Astrocyte of the spinal cord (primary cell): ENCODE measurements at regions not wholly inside any gene's neighbourhood (a gene's known extent, or its start where the extent isn't known, plus 50 kb on each side); places are given as distances from the start of the nearest gene placed in this dataset.

Source experiments
- DNase-seq: peaks from one replicate; pipeline ENCODE4 v3.0.0; 2011; ENCODE audit warnings: low read depth, low spot score
- H3K4me3 ChIP-seq: 2 replicates; pipeline ENCODE4 v1.5.1; 2011; ENCODE audit warnings: low read depth, mild to moderate bottlenecking, low read length, moderate library complexity
- CTCF ChIP-seq: IDR thresholded peaks from 2 replicates; pipeline ENCODE4 v1.5.1; 2012; ENCODE audit warnings: low read depth, mild to moderate bottlenecking, low read length, inconsistent platforms
- in situ Hi-C: cut with HindIII; loops from 2 replicates; pipeline ENCODE4 v1.10.0; 2017; ENCODE audit warnings: low sequenced_read_pairs

DNA sequence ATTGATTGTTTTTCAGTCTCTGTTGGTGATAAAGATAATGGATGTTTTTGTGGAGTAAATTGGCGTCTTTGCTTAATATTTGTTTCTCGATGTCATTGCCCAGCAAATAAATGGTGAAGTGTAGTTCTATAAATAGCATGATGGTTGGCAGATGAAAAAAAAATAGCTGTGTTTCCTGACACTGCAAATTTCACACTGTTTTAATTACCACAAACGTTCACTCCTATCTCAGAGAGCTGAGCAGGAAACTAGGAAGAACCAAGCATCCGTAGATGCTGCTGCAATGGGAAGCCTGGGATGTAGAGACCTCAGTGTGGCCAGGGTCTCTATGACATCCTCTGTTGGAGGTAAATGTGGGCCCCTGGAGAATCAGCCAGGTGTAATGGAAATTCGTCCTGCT is 183.2 kb downstream of the CYRIA start:
- in situ Hi-C loops = no loop called here
- TF ChIP-seq CTCF = no peak
- DNase-seq = no peak
- H3K4me3 ChIP-seq = no peak overlapping the region

DNA sequence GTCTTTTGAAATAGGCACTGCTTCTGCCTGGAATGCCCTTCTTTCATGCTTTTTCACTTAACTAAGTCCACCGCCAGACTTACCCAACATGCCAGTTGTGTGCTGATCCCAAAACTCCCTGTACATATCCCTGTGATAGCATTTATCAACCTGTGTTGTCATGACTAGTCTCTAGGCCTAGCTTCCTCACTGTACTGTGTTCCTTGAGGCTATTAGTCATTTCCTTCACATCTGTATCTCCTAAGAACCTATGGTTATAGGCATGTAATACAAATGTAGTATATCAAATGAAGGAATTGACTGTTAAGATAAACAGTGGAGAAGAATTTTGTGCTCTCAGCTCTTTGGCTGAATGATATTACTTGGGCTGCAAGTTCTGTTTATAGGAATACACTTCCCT is 184.3 kb downstream of the CYRIA start:
- H3K4me3 ChIP-seq = no peak overlapping the region
- TF ChIP-seq CTCF = no peak
- DNase-seq = no peak
- in situ Hi-C loops = no loop called here

GRCh38 chr2:16479721-16480120 is 185.9 kb downstream of the CYRIA start:
- no peak for TF ChIP-seq CTCF
- no peak overlapping the region for H3K4me3 ChIP-seq
- in situ Hi-C loops = no loop called here
- DNase-seq = no peak

- no peak for TF ChIP-seq CTCF
- H3K4me3 ChIP-seq = no peak overlapping the region
- no peak for DNase-seq
- in situ Hi-C loops = no loop called here
These were observed 187.0 kb downstream of the CYRIA start for GRCh38 chr2:16478434-16479210.

DNA sequence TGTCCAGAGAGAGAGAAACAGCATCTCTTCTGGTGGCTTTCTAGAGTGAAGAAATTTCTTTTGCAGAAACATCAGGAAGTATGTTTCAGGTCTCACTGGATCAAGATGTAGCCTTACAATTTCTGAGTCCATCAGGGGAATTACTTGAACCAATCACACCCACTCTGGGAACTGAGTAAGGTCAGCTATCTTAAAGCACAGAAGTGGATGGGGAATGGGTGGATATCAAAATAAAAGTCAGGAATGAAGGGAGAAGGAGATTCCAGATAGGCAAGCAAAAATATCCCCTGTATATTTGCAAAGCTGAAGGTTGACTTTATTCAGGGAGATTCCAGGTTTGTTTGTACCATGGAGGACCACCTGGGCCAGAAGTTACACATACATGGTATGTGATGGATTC is 188.0 kb downstream of the CYRIA start:
- in situ Hi-C loops = no loop called here
- TF ChIP-seq CTCF = no peak
- H3K4me3 ChIP-seq = no peak overlapping the region
- DNase-seq = no peak

DNA sequence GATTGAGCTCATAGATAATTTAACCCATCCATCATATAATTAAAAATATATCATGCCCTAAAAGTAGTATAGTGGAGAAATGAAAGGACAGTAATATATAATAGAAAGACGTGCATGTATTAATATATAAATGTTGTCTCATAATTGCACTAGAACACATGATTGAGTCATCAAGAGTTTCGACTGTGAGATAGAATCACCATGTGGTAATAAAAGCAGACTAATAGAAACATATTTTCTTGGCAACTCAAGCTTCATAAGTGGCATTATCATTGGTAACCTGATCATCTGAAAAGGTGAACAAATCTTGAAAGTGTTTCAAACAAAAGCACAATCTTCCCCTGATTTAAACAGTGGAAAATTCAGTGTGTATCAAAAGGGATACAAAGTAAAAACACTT is 188.8 kb downstream of the CYRIA start:
- in situ Hi-C loops = no loop called here
- no peak for TF ChIP-seq CTCF
- DNase-seq = no peak
- no peak overlapping the region for H3K4me3 ChIP-seq
